NB4 (cell line): ENCODE measurements at regions not wholly inside any gene's neighbourhood (a gene's known extent, or its start where the extent isn't known, plus 50 kb on each side); places are given as distances from the start of the nearest gene placed in this dataset.

Experiments used
- MYC ChIP-seq: IDR thresholded peaks from 2 replicates; pipeline ENCODE4 v1.6.1; 2011; ENCODE audit warnings: low read depth, low read length
- POLR2A ChIP-seq: IDR thresholded peaks from 2 replicates; pipeline ENCODE4 v1.6.1; 2011; ENCODE audit warnings: mild to moderate bottlenecking; ENCODE audit not compliant: insufficient read length; ENCODE audit errors: extremely low read depth
- TF ChIP-seq, protein P1 (sequence below): IDR thresholded peaks from one replicate; pipeline ENCODE4 v1.5.1; 2012; ENCODE audit warnings: low read depth, low read length
- TF ChIP-seq, protein P2 (sequence below): IDR thresholded peaks from 2 replicates; pipeline ENCODE4 v1.6.1; 2011; ENCODE audit warnings: low read depth, low read length

DNA sequence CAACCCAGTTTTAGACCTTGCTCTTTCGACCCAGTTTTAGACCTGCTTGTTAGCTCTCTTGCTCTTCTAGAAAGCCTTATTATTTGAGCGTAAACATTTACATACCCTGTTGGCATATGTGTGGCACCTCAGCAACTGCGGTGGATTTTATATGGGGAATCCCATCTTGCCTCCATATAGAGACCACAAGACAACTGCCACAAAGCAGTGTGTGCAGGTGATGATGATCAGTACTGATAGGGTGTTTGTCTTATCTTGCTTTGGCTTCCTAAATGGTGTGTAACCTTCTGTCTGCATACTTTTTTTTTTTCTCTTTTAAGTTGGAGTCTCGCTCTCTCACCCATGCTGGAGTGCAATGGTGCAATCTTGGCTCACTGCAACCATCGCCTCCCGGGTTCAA lies 1270.8 kb downstream of the MRPL39 start:
- TF ChIP-seq, protein P1, sequence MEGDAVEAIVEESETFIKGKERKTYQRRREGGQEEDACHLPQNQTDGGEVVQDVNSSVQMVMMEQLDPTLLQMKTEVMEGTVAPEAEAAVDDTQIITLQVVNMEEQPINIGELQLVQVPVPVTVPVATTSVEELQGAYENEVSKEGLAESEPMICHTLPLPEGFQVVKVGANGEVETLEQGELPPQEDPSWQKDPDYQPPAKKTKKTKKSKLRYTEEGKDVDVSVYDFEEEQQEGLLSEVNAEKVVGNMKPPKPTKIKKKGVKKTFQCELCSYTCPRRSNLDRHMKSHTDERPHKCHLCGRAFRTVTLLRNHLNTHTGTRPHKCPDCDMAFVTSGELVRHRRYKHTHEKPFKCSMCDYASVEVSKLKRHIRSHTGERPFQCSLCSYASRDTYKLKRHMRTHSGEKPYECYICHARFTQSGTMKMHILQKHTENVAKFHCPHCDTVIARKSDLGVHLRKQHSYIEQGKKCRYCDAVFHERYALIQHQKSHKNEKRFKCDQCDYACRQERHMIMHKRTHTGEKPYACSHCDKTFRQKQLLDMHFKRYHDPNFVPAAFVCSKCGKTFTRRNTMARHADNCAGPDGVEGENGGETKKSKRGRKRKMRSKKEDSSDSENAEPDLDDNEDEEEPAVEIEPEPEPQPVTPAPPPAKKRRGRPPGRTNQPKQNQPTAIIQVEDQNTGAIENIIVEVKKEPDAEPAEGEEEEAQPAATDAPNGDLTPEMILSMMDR, result no peak
- TF ChIP-seq MYC, result no peak
- TF ChIP-seq POLR2A, result no peak
- TF ChIP-seq, protein P2, sequence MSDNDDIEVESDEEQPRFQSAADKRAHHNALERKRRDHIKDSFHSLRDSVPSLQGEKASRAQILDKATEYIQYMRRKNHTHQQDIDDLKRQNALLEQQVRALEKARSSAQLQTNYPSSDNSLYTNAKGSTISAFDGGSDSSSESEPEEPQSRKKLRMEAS, result no peak
